Neural cell (in vitro differentiated cells): ENCODE measurements at regions not wholly inside any gene's neighbourhood (a gene's known extent, or its start where the extent isn't known, plus 50 kb on each side); places are given as distances from the start of the nearest gene placed in this dataset.

Experiments
- H2AFZ ChIP-seq: fragments of 200-600, 300-800 bp; sonication (generic), shearing (Covaris generic); 2 replicates; pipeline ENCODE4 v1.6.0; 2014; ENCODE audit warnings: low read depth, mild to moderate bottlenecking, antibody characterized with exemption, low read length, moderate library complexity
- H3F3A ChIP-seq: fragments of 200-600 bp; shearing (Covaris generic); 2 replicates; pipeline ENCODE4 v1.6.1; 2016; ENCODE audit warnings: mild to moderate bottlenecking, moderate library complexity, mixed read lengths, antibody characterized with exemption, low read length; ENCODE audit not compliant: insufficient read depth, poor library complexity, severe bottlenecking
- H3K27ac ChIP-seq: fragments of 200-600, 300-800 bp; sonication (generic), shearing (Covaris generic); 2 replicates; pipeline ENCODE4 v1.5.1; 2014; ENCODE audit warnings: mild to moderate bottlenecking, low read length, moderate library complexity
- H3K27me3 ChIP-seq: fragments of 300-800, 200-600 bp; sonication (generic), shearing (Covaris generic); 2 replicates; pipeline ENCODE4 v1.6.0; 2014; ENCODE audit warnings: mild to moderate bottlenecking, low read depth, low read length, moderate library complexity; ENCODE audit not compliant: insufficient read depth
- H3K36me3 ChIP-seq: fragments of 300-800, 200-600 bp; sonication (generic), shearing (Covaris generic); 2 replicates; pipeline ENCODE4 v1.5.1; 2014; ENCODE audit warnings: mild to moderate bottlenecking, antibody characterized with exemption, low read length, moderate library complexity; ENCODE audit not compliant: insufficient read depth
- H3K4me2 ChIP-seq: fragments of 300-800, 200-600 bp; sonication (generic), shearing (Covaris generic); 2 replicates; pipeline ENCODE4 v1.6.0; 2014; ENCODE audit warnings: mild to moderate bottlenecking, low read length
- H3K4me3 ChIP-seq: fragments of 300-800, 200-600 bp; sonication (generic), shearing (Covaris generic); 2 replicates; pipeline ENCODE4 v1.5.1; 2014; ENCODE audit warnings: mild to moderate bottlenecking, low read length, moderate library complexity
- H3K79me2 ChIP-seq: fragments of 200-600 bp; shearing (Covaris generic); replicated peaks from 2 replicates; pipeline ENCODE4 v1.6.0; 2014; ENCODE audit warnings: mild to moderate bottlenecking, low read length, moderate library complexity; ENCODE audit not compliant: insufficient read depth
- H3K9ac ChIP-seq: fragments of 300-800, 200-600 bp; sonication (generic), shearing (Covaris generic); 2 replicates; pipeline ENCODE4 v1.6.1; 2016; ENCODE audit warnings: mild to moderate bottlenecking, low read length, mixed read lengths
- H3K9me2 ChIP-seq: fragments of 200-600 bp; shearing (Covaris generic); 2 replicates; pipeline ENCODE4 v1.6.1; 2016; ENCODE audit warnings: mild to moderate bottlenecking, low read length, mixed read lengths; ENCODE audit not compliant: insufficient read depth
- H3K9me3 ChIP-seq: fragments of 200-600, 300-800 bp; sonication (generic), shearing (Covaris generic); 2 replicates; pipeline ENCODE4 v1.6.1; 2016; ENCODE audit warnings: mild to moderate bottlenecking, mixed run types, low read length, moderate library complexity, mixed read lengths
- H4K20me1 ChIP-seq: fragments of 200-600 bp; shearing (Covaris generic); 2 replicates; pipeline ENCODE4 v1.6.1; 2016; ENCODE audit warnings: mild to moderate bottlenecking, mixed run types; ENCODE audit not compliant: insufficient read depth
- CTCF ChIP-seq: fragments of 450-650 bp; IDR thresholded peaks from 2 replicates; pipeline ENCODE4 v1.5.1; 2014; ENCODE audit warnings: antibody characterized with exemption, mild to moderate bottlenecking, moderate library complexity; ENCODE audit not compliant: poor library complexity, severe bottlenecking
- EP300 ChIP-seq: fragments of 450-650 bp; conservative IDR thresholded peaks from 2 replicates; pipeline ENCODE4 v1.6.1; 2014; ENCODE audit warnings: antibody characterized with exemption, mild to moderate bottlenecking, moderate library complexity; ENCODE audit not compliant: poor library complexity, severe bottlenecking
- EZH2 ChIP-seq: fragments of 200-600, 300-800 bp; shearing (Covaris generic), sonication (generic); IDR thresholded peaks from 2 replicates; pipeline ENCODE4 v1.6.1; 2014; ENCODE audit warnings: antibody characterized with exemption, low read length, borderline replicate concordance, mild to moderate bottlenecking; ENCODE audit not compliant: insufficient read depth, poor library complexity, severe bottlenecking
- MXI1 ChIP-seq: fragments of 450-650 bp; conservative IDR thresholded peaks from 2 replicates; pipeline ENCODE4 v1.6.1; 2014; ENCODE audit warnings: antibody characterized with exemption, mild to moderate bottlenecking; ENCODE audit not compliant: poor library complexity, severe bottlenecking
- POLR2AphosphoS5 ChIP-seq: IDR thresholded peaks from 2 replicates; pipeline ENCODE4 v1.6.1; 2012
- RAD21 ChIP-seq: fragments of 450-650 bp; conservative IDR thresholded peaks from 2 replicates; pipeline ENCODE4 v1.6.1; 2014; ENCODE audit warnings: antibody characterized with exemption, mild to moderate bottlenecking, moderate library complexity
- REST ChIP-seq: IDR thresholded peaks from 2 replicates; pipeline ENCODE4 v1.6.1; 2012; ENCODE audit warnings: borderline replicate concordance
- SMC3 ChIP-seq: fragments of 450-650 bp; conservative IDR thresholded peaks from 2 replicates; pipeline ENCODE4 v1.6.1; 2014; ENCODE audit warnings: antibody characterized with exemption, mild to moderate bottlenecking, moderate library complexity; ENCODE audit not compliant: poor library complexity
- TAF1 ChIP-seq: IDR thresholded peaks from 2 replicates; pipeline ENCODE4 v1.6.1; 2012; ENCODE audit warnings: low read depth

- H3K27me3 ChIP-seq = no peaks in the 10 kb centered on the region
These were observed 185.4 kb upstream of the TANK start for GRCh38 chr2:160974803-160975202.

GRCh38 chr2:160976797-160977196, 183.4 kb upstream of the TANK start:
- H3K9ac ChIP-seq = no peak overlapping the region
- no peak overlapping the region for H3K27ac ChIP-seq
- no peak overlapping the region for H3K4me2 ChIP-seq
- no peak overlapping the region for H2AFZ ChIP-seq
- H3K9me3 ChIP-seq = no peaks in the 10 kb centered on the region
- H3K79me2 ChIP-seq = no peaks in the 10 kb centered on the region
- no peaks in the 10 kb centered on the region for H3K36me3 ChIP-seq
- no peaks in the 10 kb centered on the region for H3K27me3 ChIP-seq
- H3F3A ChIP-seq = no peaks in the 10 kb centered on the region
- H4K20me1 ChIP-seq = no peaks in the 10 kb centered on the region
- H3K9me2 ChIP-seq = no peaks in the 10 kb centered on the region
- no peak overlapping the region for H3K4me3 ChIP-seq
- TF ChIP-seq CTCF (no peak), RAD21 (no peak), REST (no peak), SMC3 (no peak), EZH2 (no peak), MXI1 (no peak), POLR2AphosphoS5 (no peak)

More at GRCh38 chr2:160974803-160975202, 185.4 kb upstream of the TANK start:
- no peak overlapping the region for H3K9ac ChIP-seq
- H3K27ac ChIP-seq = no peak overlapping the region
- H3K9me2 ChIP-seq = no peaks in the 10 kb centered on the region
- H3K9me3 ChIP-seq = no peaks in the 10 kb centered on the region
- no peaks in the 10 kb centered on the region for H3K36me3 ChIP-seq
- no peak overlapping the region for H3K4me3 ChIP-seq
- H3K4me2 ChIP-seq = no peak overlapping the region
- no peaks in the 10 kb centered on the region for H3F3A ChIP-seq
- H2AFZ ChIP-seq = no peak overlapping the region
- no peaks in the 10 kb centered on the region for H4K20me1 ChIP-seq
- TF ChIP-seq POLR2AphosphoS5 (no peak), RAD21 (no peak), EZH2 (no peak), EP300 (no peak), SMC3 (no peak), TAF1 (no peak), CTCF (no peak), MXI1 (no peak), REST (no peak)
- H3K79me2 ChIP-seq = no peaks in the 10 kb centered on the region
